ENCODE measurements at regions not wholly inside any gene's neighbourhood (a gene's known extent, or its start where the extent isn't known, plus 50 kb on each side); places are given as distances from the start of the nearest gene placed in this dataset.

DNA sequence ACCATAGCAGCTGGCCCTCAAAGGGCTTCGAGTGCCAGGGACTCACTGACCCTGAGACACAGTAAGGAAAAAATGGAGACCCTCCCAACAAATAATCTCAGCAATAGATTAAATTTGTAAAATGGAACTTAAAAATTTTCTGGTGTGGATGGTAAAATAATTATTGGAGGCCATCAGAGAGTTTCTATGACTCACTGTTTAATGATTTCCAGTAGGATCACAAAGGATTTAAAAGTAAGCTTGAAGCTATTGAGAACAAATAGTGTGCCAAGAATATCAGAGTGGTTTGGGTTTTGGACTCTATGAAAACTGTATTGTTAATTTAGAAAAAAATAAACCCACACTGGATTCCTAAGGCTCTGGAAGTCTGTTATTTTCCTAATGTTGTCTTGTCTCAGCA, 115.2 kb upstream of the AKIRIN2 start:
- no peaks in the 10 kb centered on the region for H3K36me3 ChIP-seq (ENCODE audit: control insufficient read depth, insufficient read depth, low read length)

GRCh38 chr6:87815449-87815848, 113.4 kb upstream of the AKIRIN2 start:
- Histone ChIP-seq H3K36me3 (ENCODE audit: control insufficient read depth, insufficient read depth, low read length) (no peaks in the 10 kb centered on the region), H3K4me3 (ENCODE audit: low read depth, low read length) (no peak overlapping the region), H3K4me1 (ENCODE audit: control insufficient read depth, insufficient read depth, low read length) (no peaks in the 10 kb centered on the region), H3K9ac (ENCODE audit: low read depth, low read length) (no peak overlapping the region), H3K9me3 (ENCODE audit: control insufficient read depth, insufficient read depth, low read length) (no peaks in the 10 kb centered on the region), H3K27me3 (ENCODE audit: control insufficient read depth, insufficient read depth, low read length) (no peaks in the 10 kb centered on the region)

More for the DNA sequence above, 115.2 kb upstream of the AKIRIN2 start:
- Histone ChIP-seq H3K9me3 (ENCODE audit: control insufficient read depth, insufficient read depth, low read length) (no peaks in the 10 kb centered on the region), H3K4me1 (ENCODE audit: control insufficient read depth, insufficient read depth, low read length) (no peaks in the 10 kb centered on the region), H3K4me3 (ENCODE audit: low read depth, low read length) (no peak overlapping the region), H3K9ac (ENCODE audit: low read depth, low read length) (no peak overlapping the region), H3K27me3 (ENCODE audit: control insufficient read depth, insufficient read depth, low read length) (no peaks in the 10 kb centered on the region)

DNA sequence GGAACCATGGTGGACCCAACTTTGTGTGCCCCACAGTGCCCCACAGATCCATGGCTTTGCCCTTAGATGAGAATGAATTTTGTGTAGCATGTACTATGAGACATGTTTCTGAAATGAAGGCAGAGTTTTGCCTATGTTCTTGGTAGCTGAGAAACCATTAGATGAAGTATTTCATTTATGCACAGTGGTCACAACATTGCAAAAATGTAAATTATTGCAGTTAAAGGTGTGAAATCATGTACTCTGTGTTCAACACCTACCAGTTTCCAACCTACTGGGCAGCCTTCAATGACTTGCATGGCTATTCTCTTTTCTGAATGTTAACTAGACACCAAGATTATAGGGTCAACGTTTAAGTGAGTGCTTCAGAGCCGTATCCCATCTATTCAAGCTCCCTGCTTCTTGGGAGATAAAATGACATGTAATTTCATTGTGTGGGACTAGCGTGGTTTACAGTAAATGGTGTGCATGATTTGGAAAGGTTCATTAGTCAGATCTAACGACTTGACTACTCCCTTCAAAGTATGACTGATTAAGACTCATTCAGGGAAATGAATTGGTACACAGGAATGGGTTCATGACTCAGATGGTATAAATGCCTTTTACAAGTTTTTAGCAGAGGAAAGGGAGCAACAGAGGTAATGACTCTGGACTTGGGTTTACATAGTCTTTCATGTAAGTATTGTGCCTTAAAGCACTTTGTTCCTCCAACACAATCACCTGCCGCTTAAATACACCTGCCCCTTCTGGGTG, 106.1 kb upstream of the AKIRIN2 start:
- Histone ChIP-seq H3K9me3 (ENCODE audit: control insufficient read depth, insufficient read depth, low read length) (no peaks in the 10 kb centered on the region), H3K4me1 (ENCODE audit: control insufficient read depth, insufficient read depth, low read length) (no peaks in the 10 kb centered on the region), H3K4me3 (ENCODE audit: low read depth, low read length) (no peak overlapping the region), H3K9ac (ENCODE audit: low read depth, low read length) (no peak overlapping the region), H3K36me3 (ENCODE audit: control insufficient read depth, insufficient read depth, low read length) (no peaks in the 10 kb centered on the region), H3K27me3 (ENCODE audit: control insufficient read depth, insufficient read depth, low read length) (no peaks in the 10 kb centered on the region)

GRCh38 chr6:87807475-87807874, 105.4 kb upstream of the AKIRIN2 start:
- H3K4me1 ChIP-seq (ENCODE audit: control insufficient read depth, insufficient read depth, low read length) = no peaks in the 10 kb centered on the region
- H3K36me3 ChIP-seq (ENCODE audit: control insufficient read depth, insufficient read depth, low read length) = no peaks in the 10 kb centered on the region
- no peak overlapping the region for H3K4me3 ChIP-seq (ENCODE audit: low read depth, low read length)
- H3K9ac ChIP-seq (ENCODE audit: low read depth, low read length) = no peak overlapping the region
- H3K27me3 ChIP-seq (ENCODE audit: control insufficient read depth, insufficient read depth, low read length) = no peaks in the 10 kb centered on the region
- H3K9me3 ChIP-seq (ENCODE audit: control insufficient read depth, insufficient read depth, low read length) = no peaks in the 10 kb centered on the region

DNA sequence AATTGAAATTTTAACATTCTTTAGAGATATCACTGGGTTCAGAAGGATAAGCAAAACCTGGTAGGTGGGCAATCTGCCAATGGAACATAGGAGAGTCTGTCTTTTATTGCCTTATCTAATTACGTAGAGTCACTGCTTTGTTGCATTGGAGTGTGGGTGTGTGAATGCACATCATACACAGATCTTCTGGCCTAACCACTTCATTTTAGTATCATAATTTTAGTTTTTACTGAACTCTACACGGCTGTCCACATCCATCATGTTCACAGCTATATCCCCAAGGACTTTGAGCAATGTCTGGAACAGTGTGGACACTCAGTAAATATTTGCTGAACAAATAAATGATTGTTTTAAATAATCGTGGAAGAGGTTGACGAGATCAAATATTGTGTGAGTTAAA, 104.6 kb upstream of the AKIRIN2 start:
- H3K4me1 ChIP-seq (ENCODE audit: control insufficient read depth, insufficient read depth, low read length) = no peaks in the 10 kb centered on the region
- H3K9ac ChIP-seq (ENCODE audit: low read depth, low read length) = no peak overlapping the region
- no peaks in the 10 kb centered on the region for H3K9me3 ChIP-seq (ENCODE audit: control insufficient read depth, insufficient read depth, low read length)
- H3K36me3 ChIP-seq (ENCODE audit: control insufficient read depth, insufficient read depth, low read length) = no peaks in the 10 kb centered on the region
- H3K4me3 ChIP-seq (ENCODE audit: low read depth, low read length) = no peak overlapping the region
- H3K27me3 ChIP-seq (ENCODE audit: control insufficient read depth, insufficient read depth, low read length) = no peaks in the 10 kb centered on the region

- Histone ChIP-seq H3K4me3 (ENCODE audit: low read depth, low read length) (no peak overlapping the region), H3K9me3 (ENCODE audit: control insufficient read depth, insufficient read depth, low read length) (no peaks in the 10 kb centered on the region), H3K4me1 (ENCODE audit: control insufficient read depth, insufficient read depth, low read length) (no peaks in the 10 kb centered on the region), H3K27me3 (ENCODE audit: control insufficient read depth, insufficient read depth, low read length) (no peaks in the 10 kb centered on the region), H3K36me3 (ENCODE audit: control insufficient read depth, insufficient read depth, low read length) (no peaks in the 10 kb centered on the region), H3K9ac (ENCODE audit: low read depth, low read length) (no peak overlapping the region)
Measured at GRCh38 chr6:87806099-87806498, 104.1 kb upstream of the AKIRIN2 start.

- Histone ChIP-seq H3K9ac (ENCODE audit: low read depth, low read length) (no peak overlapping the region), H3K4me1 (ENCODE audit: control insufficient read depth, insufficient read depth, low read length) (no peaks in the 10 kb centered on the region), H3K36me3 (ENCODE audit: control insufficient read depth, insufficient read depth, low read length) (no peaks in the 10 kb centered on the region), H3K9me3 (ENCODE audit: control insufficient read depth, insufficient read depth, low read length) (no peaks in the 10 kb centered on the region), H3K27me3 (ENCODE audit: control insufficient read depth, insufficient read depth, low read length) (no peaks in the 10 kb centered on the region), H3K4me3 (ENCODE audit: low read depth, low read length) (no peak overlapping the region)
Measured at GRCh38 chr6:87803791-87804190, 101.8 kb upstream of the AKIRIN2 start.

- Histone ChIP-seq H3K9me3 (ENCODE audit: control insufficient read depth, insufficient read depth, low read length) (no peaks in the 10 kb centered on the region), H3K27me3 (ENCODE audit: control insufficient read depth, insufficient read depth, low read length) (no peaks in the 10 kb centered on the region), H3K4me1 (ENCODE audit: control insufficient read depth, insufficient read depth, low read length) (peaks cover 8% of the 10 kb centered on the region), H3K36me3 (ENCODE audit: control insufficient read depth, insufficient read depth, low read length) (no peaks in the 10 kb centered on the region), H3K9ac (ENCODE audit: low read depth, low read length) (no peak overlapping the region), H3K4me3 (ENCODE audit: low read depth, low read length) (no peak overlapping the region)
Measured at GRCh38 chr6:87799651-87800050, 97.6 kb upstream of the AKIRIN2 start.

- no peak overlapping the region for H3K9ac ChIP-seq (ENCODE audit: low read depth, low read length)
- peaks cover 8% of the 10 kb centered on the region for H3K4me1 ChIP-seq (ENCODE audit: control insufficient read depth, insufficient read depth, low read length)
- H3K27me3 ChIP-seq (ENCODE audit: control insufficient read depth, insufficient read depth, low read length) = no peaks in the 10 kb centered on the region
- no peak overlapping the region for H3K4me3 ChIP-seq (ENCODE audit: low read depth, low read length)
- H3K9me3 ChIP-seq (ENCODE audit: control insufficient read depth, insufficient read depth, low read length) = no peaks in the 10 kb centered on the region
- H3K36me3 ChIP-seq (ENCODE audit: control insufficient read depth, insufficient read depth, low read length) = no peaks in the 10 kb centered on the region
Measured at GRCh38 chr6:87798393-87799278, 96.6 kb upstream of the AKIRIN2 start.

- H3K4me3 ChIP-seq (ENCODE audit: low read depth, low read length) = no peak overlapping the region
- H3K9me3 ChIP-seq (ENCODE audit: control insufficient read depth, insufficient read depth, low read length) = no peaks in the 10 kb centered on the region
- peaks cover 8% of the 10 kb centered on the region for H3K4me1 ChIP-seq (ENCODE audit: control insufficient read depth, insufficient read depth, low read length)
- H3K9ac ChIP-seq (ENCODE audit: low read depth, low read length) = no peak overlapping the region
- no peaks in the 10 kb centered on the region for H3K36me3 ChIP-seq (ENCODE audit: control insufficient read depth, insufficient read depth, low read length)
- H3K27me3 ChIP-seq (ENCODE audit: control insufficient read depth, insufficient read depth, low read length) = no peaks in the 10 kb centered on the region
Measured at GRCh38 chr6:87794922-87795885, 93.2 kb upstream of the AKIRIN2 start.

- no peak overlapping the region for H3K9ac ChIP-seq (ENCODE audit: low read depth, low read length)
Measured at GRCh38 chr6:87793315-87793714, 91.3 kb upstream of the AKIRIN2 start.

More at GRCh38 chr6:87793315-87793714, 91.3 kb upstream of the AKIRIN2 start:
- H3K4me3 ChIP-seq (ENCODE audit: low read depth, low read length) = no peak overlapping the region
- H3K9me3 ChIP-seq (ENCODE audit: control insufficient read depth, insufficient read depth, low read length) = no peaks in the 10 kb centered on the region
- H3K4me1 ChIP-seq (ENCODE audit: control insufficient read depth, insufficient read depth, low read length) = peaks cover 19% of the 10 kb centered on the region
- no peaks in the 10 kb centered on the region for H3K36me3 ChIP-seq (ENCODE audit: control insufficient read depth, insufficient read depth, low read length)
- no peaks in the 10 kb centered on the region for H3K27me3 ChIP-seq (ENCODE audit: control insufficient read depth, insufficient read depth, low read length)

All from iPS-15b (cell line).